ENCODE measurements at regions not wholly inside any gene's neighbourhood (a gene's known extent, or its start where the extent isn't known, plus 50 kb on each side); places are given as distances from the start of the nearest gene placed in this dataset.
"Not testable (repeated sequence)": the region's sequence is repeated elsewhere in the genome, so short reads cannot be mapped to it uniquely, and the experiment has no call there.

- DNase-seq, result no peak
These were observed 553.8 kb downstream of the GLRX3 start for GRCh38 chr10:130689743-130690626.

GRCh38 chr10:130691776-130692175 is 555.6 kb downstream of the GLRX3 start:
- DNase-seq, result no peak

- no peak for DNase-seq
These were observed 560.7 kb downstream of the GLRX3 start for GRCh38 chr10:130696870-130697269.

- DNase-seq, result no peak
These were observed 571.3 kb downstream of the GLRX3 start for GRCh38 chr10:130707389-130707979.

- DNase-seq, result no peak
These were observed 572.4 kb downstream of the GLRX3 start for GRCh38 chr10:130708465-130709070.

- no peak for DNase-seq
These were observed 573.2 kb downstream of the GLRX3 start for GRCh38 chr10:130709415-130709814.

GRCh38 chr10:130711072-130711471 is 574.9 kb downstream of the GLRX3 start:
- DNase-seq, result no peak

- DNase-seq, result no peak
These were observed 576.9 kb downstream of the GLRX3 start for GRCh38 chr10:130713135-130713534.

GRCh38 chr10:130713731-130714130 is 577.5 kb downstream of the GLRX3 start:
- no peak for DNase-seq

- no peak for DNase-seq
These were observed 578.7 kb downstream of the GLRX3 start for GRCh38 chr10:130714742-130715467.

- no peak for DNase-seq
These were observed 579.8 kb downstream of the GLRX3 start for GRCh38 chr10:130715686-130716670.

- DNase-seq, result no peak
These were observed 580.9 kb downstream of the GLRX3 start for GRCh38 chr10:130717083-130717482.

GRCh38 chr10:130718744-130719447 is 582.7 kb downstream of the GLRX3 start:
- not testable (repeated sequence) for DNase-seq

GRCh38 chr10:130719448-130719752 is 583.2 kb downstream of the GLRX3 start:
- no peak for DNase-seq

- DNase-seq, result no peak
These were observed 584.0 kb downstream of the GLRX3 start for GRCh38 chr10:130720235-130720634.

GRCh38 chr10:130721971-130722370 is 585.8 kb downstream of the GLRX3 start:
- DNase-seq, result no peak

GRCh38 chr10:130723704-130724103 is 587.5 kb downstream of the GLRX3 start:
- DNase-seq, result no peak

GRCh38 chr10:130725474-130725970 is 586.0 kb downstream of the TCERG1L start:
- DNase-seq, result no peak

- no peak for DNase-seq
These were observed 584.4 kb downstream of the TCERG1L start for GRCh38 chr10:130726996-130727725.

- no peak for DNase-seq
These were observed 583.6 kb downstream of the TCERG1L start for GRCh38 chr10:130727766-130728490.

Data from activated CD4-positive, alpha-beta T cell treated with anti-CD3 and anti-CD28 coated beads, Interleukin-2, amount 50 U/mL, for 1 hour (primary cell).